ENCODE measurements at regions not wholly inside any gene's neighbourhood (a gene's known extent, or its start where the extent isn't known, plus 50 kb on each side); places are given as distances from the start of the nearest gene placed in this dataset.
"Not testable (repeated sequence)": the region's sequence is repeated elsewhere in the genome, so short reads cannot be mapped to it uniquely, and the experiment has no call there.

DNA sequence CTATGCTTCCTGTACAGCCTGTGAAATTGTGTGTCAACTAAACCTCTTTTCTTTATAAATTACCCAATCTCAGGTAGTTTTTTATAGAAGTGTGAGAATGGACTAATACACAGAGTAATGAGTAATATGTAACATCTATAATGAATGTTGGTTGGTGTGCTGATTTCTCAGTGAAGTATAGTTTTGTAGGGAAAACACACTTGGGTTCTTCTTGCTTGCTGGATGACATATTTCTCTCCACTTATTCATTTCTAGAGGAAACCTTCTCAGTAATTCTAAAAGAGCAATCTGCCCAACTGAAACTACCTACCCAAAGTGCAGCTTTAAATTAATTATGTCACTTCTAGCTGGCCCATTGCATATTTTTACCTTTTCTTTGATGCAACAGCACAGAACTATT is 81.1 kb upstream of the RORB start:
- no peaks in the 10 kb centered on the region for H3K36me3 Mint-ChIP-seq
- no peak overlapping the region for H3K4me2 ChIP-seq
- H2AFZ ChIP-seq (replicated peaks) = no peak overlapping the region
- H3K9me3 ChIP-seq (ENCODE audit: low read depth) = no peaks in the 10 kb centered on the region
- H3K27me3 ChIP-seq = no peaks in the 10 kb centered on the region
- no peak overlapping the region for H3K9ac ChIP-seq
- H3K27ac ChIP-seq = no peak overlapping the region
- H3K4me1 Mint-ChIP-seq = no peaks in the 10 kb centered on the region
- peaks cover 5% of the 10 kb centered on the region for H3K4me1 ChIP-seq
- H3K79me2 ChIP-seq (ENCODE audit: low read depth) = no peaks in the 10 kb centered on the region
- no peaks in the 10 kb centered on the region for H3F3A ChIP-seq (ENCODE audit: low read depth)
- no peaks in the 10 kb centered on the region for H3K9me3 Mint-ChIP-seq
- no peaks in the 10 kb centered on the region for H3K27me3 Mint-ChIP-seq (ENCODE audit: insufficient read depth, low read depth)
- no peak overlapping the region for H3K4me3 Mint-ChIP-seq
- H4K20me1 ChIP-seq (ENCODE audit: low read depth) = no peaks in the 10 kb centered on the region
- H3K4me3 ChIP-seq = no peak overlapping the region
- no peaks in the 10 kb centered on the region for H3K36me3 ChIP-seq
- H3K27ac Mint-ChIP-seq = no peak overlapping the region
- TF ChIP-seq EZH2phosphoT487 (IDR thresholded peaks at IDR 0.05) (no peak), EZH2 (IDR thresholded peaks at IDR 0.05) (no peak)
- TF ChIP-seq, protein P1, sequence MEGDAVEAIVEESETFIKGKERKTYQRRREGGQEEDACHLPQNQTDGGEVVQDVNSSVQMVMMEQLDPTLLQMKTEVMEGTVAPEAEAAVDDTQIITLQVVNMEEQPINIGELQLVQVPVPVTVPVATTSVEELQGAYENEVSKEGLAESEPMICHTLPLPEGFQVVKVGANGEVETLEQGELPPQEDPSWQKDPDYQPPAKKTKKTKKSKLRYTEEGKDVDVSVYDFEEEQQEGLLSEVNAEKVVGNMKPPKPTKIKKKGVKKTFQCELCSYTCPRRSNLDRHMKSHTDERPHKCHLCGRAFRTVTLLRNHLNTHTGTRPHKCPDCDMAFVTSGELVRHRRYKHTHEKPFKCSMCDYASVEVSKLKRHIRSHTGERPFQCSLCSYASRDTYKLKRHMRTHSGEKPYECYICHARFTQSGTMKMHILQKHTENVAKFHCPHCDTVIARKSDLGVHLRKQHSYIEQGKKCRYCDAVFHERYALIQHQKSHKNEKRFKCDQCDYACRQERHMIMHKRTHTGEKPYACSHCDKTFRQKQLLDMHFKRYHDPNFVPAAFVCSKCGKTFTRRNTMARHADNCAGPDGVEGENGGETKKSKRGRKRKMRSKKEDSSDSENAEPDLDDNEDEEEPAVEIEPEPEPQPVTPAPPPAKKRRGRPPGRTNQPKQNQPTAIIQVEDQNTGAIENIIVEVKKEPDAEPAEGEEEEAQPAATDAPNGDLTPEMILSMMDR (IDR thresholded peaks at IDR 0.05) = no peak
- DNase-seq (ENCODE audit: low spot score) = no peak

DNA sequence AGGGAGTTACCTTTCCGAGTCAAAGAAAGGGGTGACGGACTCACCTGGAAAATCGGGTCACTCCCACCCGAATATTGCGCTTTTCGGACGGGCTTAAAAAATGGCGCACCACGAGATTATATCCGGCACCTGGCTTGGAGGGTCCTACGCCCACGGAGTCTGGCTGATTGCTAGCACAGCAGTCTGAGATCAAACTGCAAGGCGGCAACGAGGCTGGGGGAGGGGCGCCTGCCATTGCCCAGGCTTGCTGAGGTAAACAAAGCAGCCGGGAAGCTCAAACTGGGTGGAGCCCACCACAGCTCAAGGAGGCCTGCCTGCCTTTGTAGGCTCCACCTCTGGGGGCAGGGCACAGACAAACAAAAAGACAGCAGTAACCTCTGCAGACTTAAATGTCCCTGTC is 72.6 kb upstream of the RORB start:
- not testable (repeated sequence) for H4K20me1 ChIP-seq (ENCODE audit: low read depth); H3K4me1 Mint-ChIP-seq; H3K4me3 ChIP-seq; H3K27ac ChIP-seq; H3K27me3 ChIP-seq; H3K9me3 ChIP-seq (ENCODE audit: low read depth); H3K4me2 ChIP-seq; H3K4me3 Mint-ChIP-seq; H3K36me3 ChIP-seq; H3K27ac Mint-ChIP-seq; H3K36me3 Mint-ChIP-seq; H3F3A ChIP-seq (ENCODE audit: low read depth); H3K9me3 Mint-ChIP-seq; H3K4me1 ChIP-seq; H3K79me2 ChIP-seq (ENCODE audit: low read depth); H2AFZ ChIP-seq (replicated peaks); DNase-seq (ENCODE audit: low spot score); H3K9ac ChIP-seq; H3K27me3 Mint-ChIP-seq (ENCODE audit: insufficient read depth, low read depth)

DNA sequence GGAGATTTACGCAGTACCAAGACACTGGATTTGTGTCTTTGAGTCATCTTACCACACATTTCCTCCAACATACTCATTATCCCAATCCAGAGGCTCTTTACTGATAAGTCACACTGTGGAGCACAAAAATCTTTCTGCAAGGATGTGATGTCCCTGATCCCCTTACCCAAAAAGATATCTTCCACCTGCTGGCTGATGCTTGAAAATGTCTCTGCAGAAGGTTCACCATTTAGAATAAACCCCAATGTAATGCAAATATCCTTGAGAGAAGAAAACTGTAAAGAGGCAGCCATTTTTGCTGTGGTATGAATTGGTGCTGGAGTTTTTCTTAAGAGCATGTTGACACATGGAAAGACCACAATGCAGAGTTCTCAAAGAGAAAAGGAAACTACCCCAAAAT is 65.7 kb upstream of the RORB start:
- H3K27me3 ChIP-seq = no peaks in the 10 kb centered on the region
- H3K9ac ChIP-seq = no peak overlapping the region
- H3K27ac ChIP-seq = no peak overlapping the region
- H3K27me3 Mint-ChIP-seq (ENCODE audit: insufficient read depth, low read depth) = peaks cover 3% of the 10 kb centered on the region
- H3K36me3 ChIP-seq = no peaks in the 10 kb centered on the region
- no peak overlapping the region for H3K4me2 ChIP-seq
- H3K9me3 Mint-ChIP-seq = no peaks in the 10 kb centered on the region
- no peaks in the 10 kb centered on the region for H3F3A ChIP-seq (ENCODE audit: low read depth)
- H3K27ac Mint-ChIP-seq = no peak overlapping the region
- peaks cover 6% of the 10 kb centered on the region for H3K4me1 ChIP-seq
- peaks cover 5% of the 10 kb centered on the region for H3K4me1 Mint-ChIP-seq
- no peaks in the 10 kb centered on the region for H3K36me3 Mint-ChIP-seq
- no peaks in the 10 kb centered on the region for H3K79me2 ChIP-seq (ENCODE audit: low read depth)
- H3K9me3 ChIP-seq (ENCODE audit: low read depth) = no peaks in the 10 kb centered on the region
- H4K20me1 ChIP-seq (ENCODE audit: low read depth) = no peaks in the 10 kb centered on the region
- no peak overlapping the region for H2AFZ ChIP-seq (replicated peaks)
- TF ChIP-seq, protein P1 (IDR thresholded peaks at IDR 0.05) = no peak
- no peak for TF ChIP-seq EZH2 (IDR thresholded peaks at IDR 0.05)
- TF ChIP-seq EZH2phosphoT487 (IDR thresholded peaks at IDR 0.05) = no peak
- no peak overlapping the region for H3K4me3 ChIP-seq
- DNase-seq (ENCODE audit: low spot score) = no peak
- no peak overlapping the region for H3K4me3 Mint-ChIP-seq

DNA sequence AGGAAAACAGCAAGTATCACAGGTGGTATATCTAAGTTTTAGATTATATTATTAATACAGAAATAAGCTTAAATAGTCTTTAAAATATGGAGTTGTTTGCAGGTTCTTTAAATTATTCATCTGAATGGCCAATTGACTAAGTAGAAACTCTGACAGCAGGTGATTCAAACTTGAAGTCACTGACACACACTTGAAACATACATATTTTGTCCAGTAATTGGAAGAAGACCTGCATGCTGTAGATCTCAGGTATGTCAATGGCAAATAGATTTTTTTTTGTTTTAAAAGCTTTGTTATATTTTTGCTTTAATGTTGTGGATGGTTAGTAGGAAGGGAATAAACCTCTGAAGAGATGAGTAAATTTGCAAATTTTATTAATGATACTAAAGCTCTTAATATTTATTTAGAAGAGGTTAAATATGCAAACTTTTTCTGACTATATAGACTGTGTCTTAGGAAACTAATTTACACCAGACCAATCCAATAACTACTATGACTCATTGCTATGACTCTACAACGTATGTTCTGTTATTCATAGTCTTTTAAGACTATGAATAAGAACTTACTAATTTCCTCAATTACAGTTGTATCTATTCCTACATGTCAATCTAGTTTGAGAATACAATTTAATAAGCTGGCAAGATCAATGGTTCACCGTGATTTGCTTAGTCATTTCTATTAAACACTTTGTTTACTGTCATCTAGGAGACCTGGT is 53.9 kb upstream of the RORB start:
- Histone ChIP-seq H3K36me3 (no peaks in the 10 kb centered on the region), H3K4me2 (no peak overlapping the region), H3K27me3 (no peaks in the 10 kb centered on the region), H3K27ac (no peak overlapping the region), H3K4me3 (no peak overlapping the region), H4K20me1 (ENCODE audit: low read depth) (no peaks in the 10 kb centered on the region), H3K9ac (no peak overlapping the region), H3K9me3 (ENCODE audit: low read depth) (no peaks in the 10 kb centered on the region), H3K79me2 (ENCODE audit: low read depth) (no peaks in the 10 kb centered on the region), H2AFZ (replicated peaks) (no peak overlapping the region), H3K4me1 (no peaks in the 10 kb centered on the region), H3F3A (ENCODE audit: low read depth) (no peaks in the 10 kb centered on the region)
- Mint-ChIP-seq H3K36me3 (no peaks in the 10 kb centered on the region), H3K4me3 (no peak overlapping the region), H3K4me1 (no peaks in the 10 kb centered on the region), H3K27me3 (ENCODE audit: insufficient read depth, low read depth) (no peaks in the 10 kb centered on the region), H3K27ac (no peak overlapping the region), H3K9me3 (no peaks in the 10 kb centered on the region)
- TF ChIP-seq EZH2phosphoT487 (IDR thresholded peaks at IDR 0.05) = no peak
- TF ChIP-seq EZH2 (IDR thresholded peaks at IDR 0.05) = no peak
- TF ChIP-seq, protein P1 (IDR thresholded peaks at IDR 0.05) = no peak
- no peak for DNase-seq (ENCODE audit: low spot score)
